Colonic mucosa (tissue), 4 donors: ENCODE measurements at regions not wholly inside any gene's neighbourhood (a gene's known extent, or its start where the extent isn't known, plus 50 kb on each side); places are given as distances from the start of the nearest gene placed in this dataset.

Source experiments
- DNase-seq: peaks from one replicate; pipeline ENCODE4 v3.0.0-alpha.2; 2020
- H3K27ac ChIP-seq: fragments of 200-600 bp; one replicate; pipeline ENCODE4 v1.8.0; 2021
- H3K27me3 ChIP-seq: fragments of 200-600 bp; one replicate; pipeline ENCODE4 v1.8.0; 2021
- H3K36me3 ChIP-seq: fragments of 200-600 bp; one replicate; pipeline ENCODE4 v1.8.0; 2021
- H3K4me1 ChIP-seq: fragments of 200-600 bp; one replicate; pipeline ENCODE4 v1.8.0; 2021; ENCODE audit warnings: mild to moderate bottlenecking
- H3K4me3 ChIP-seq: fragments of 200-600 bp; one replicate; pipeline ENCODE4 v1.8.0; 2021
- H3K9ac ChIP-seq, 2 donors: one replicate each; pipeline ENCODE4 v1.7.0; 2013; ENCODE audit warnings: control low read depth in 2 of 2, low read depth in 2 of 2, low read length in 2 of 2
- H3K9me3 ChIP-seq: fragments of 200-600 bp; one replicate; pipeline ENCODE4 v1.8.0; 2021
- CTCF ChIP-seq: fragments of 200-600 bp; IDR thresholded peaks from one replicate; pipeline ENCODE4 v1.8.0; 2022; ENCODE audit warnings: antibody characterized with exemption, mild to moderate bottlenecking
- intact Hi-C: fragments of 100-400 bp; cut with DNase I; formaldehyde crosslinking; loops from one replicate; pipeline ENCODE4 v1.14.1; 2022
- donor health status: healthy.
- donor health status: DM: no; HTN: no; CAD: no.
- donor health status: DM: no; HTN: no; CAD: no.

- Histone ChIP-seq H3K9me3 (no peaks in the 10 kb centered on the region), H3K4me1 (peaks cover 3% of the 10 kb centered on the region), H3K9ac (no peak overlapping the region), H3K36me3 (no peaks in the 10 kb centered on the region), H3K27ac (no peak overlapping the region), H3K4me3 (no peak overlapping the region), H3K27me3 (no peaks in the 10 kb centered on the region)
- no peak for DNase-seq
- intact Hi-C loops, result no loop called here
- no peak for TF ChIP-seq CTCF
These were observed 250.8 kb upstream of the TGFBR2 start for GRCh38 chr3:30355622-30356021.

- Histone ChIP-seq H3K27ac (no peak overlapping the region), H3K4me3 (no peak overlapping the region), H3K9ac (no peak overlapping the region), H3K36me3 (no peaks in the 10 kb centered on the region), H3K9me3 (no peaks in the 10 kb centered on the region), H3K4me1 (peaks cover 3% of the 10 kb centered on the region), H3K27me3 (no peaks in the 10 kb centered on the region)
- intact Hi-C loops, result no loop called here
- DNase-seq, result no peak
- TF ChIP-seq CTCF, result no peak
These were observed 249.3 kb upstream of the TGFBR2 start for GRCh38 chr3:30356866-30357753.

- Histone ChIP-seq H3K9ac (no peak overlapping the region), H3K4me3 (no peak overlapping the region), H3K36me3 (no peaks in the 10 kb centered on the region), H3K27ac (no peak overlapping the region), H3K9me3 (no peaks in the 10 kb centered on the region), H3K4me1 (peaks cover 3% of the 10 kb centered on the region), H3K27me3 (no peaks in the 10 kb centered on the region)
- no peak for TF ChIP-seq CTCF
- intact Hi-C loops, result no loop called here
- DNase-seq, result no peak
These were observed 248.5 kb upstream of the TGFBR2 start for GRCh38 chr3:30357897-30358296.

GRCh38 chr3:30358871-30359270 is 247.5 kb upstream of the TGFBR2 start:
- Histone ChIP-seq H3K27me3 (no peaks in the 10 kb centered on the region), H3K4me1 (peaks cover 3% of the 10 kb centered on the region), H3K27ac (no peak overlapping the region), H3K9me3 (no peaks in the 10 kb centered on the region), H3K36me3 (no peaks in the 10 kb centered on the region), H3K9ac (no peak overlapping the region), H3K4me3 (no peak overlapping the region)
- no peak for TF ChIP-seq CTCF
- no peak for DNase-seq
- intact Hi-C loops, result no loop called here

- no peak overlapping the region for H3K9ac ChIP-seq
- no peaks in the 10 kb centered on the region for H3K27me3 ChIP-seq
- no peaks in the 10 kb centered on the region for H3K9me3 ChIP-seq
- no peak for TF ChIP-seq CTCF
- DNase-seq, result no peak
- intact Hi-C loops, result no loop called here
- no peaks in the 10 kb centered on the region for H3K36me3 ChIP-seq
- H3K27ac ChIP-seq, result no peak overlapping the region
- H3K4me1 ChIP-seq, result no peaks in the 10 kb centered on the region
- no peak overlapping the region for H3K4me3 ChIP-seq
These were observed 237.4 kb upstream of the TGFBR2 start for GRCh38 chr3:30368978-30369377.
